Activated T-helper 1 cell treated with anti-CD3 and anti-CD28 coated beads, Interleukin-12 subunit alpha, Interleukin-12 subunit beta, Interleukin-2, Interleukin-4 antibody, amounts not matched to agents 30 ng/mL and 10 ng/mL and 1 ng/mL, durations not matched to agents 14 hours and 24 hours and 36 hours (primary cell): ENCODE measurements at regions not wholly inside any gene's neighbourhood (a gene's known extent, or its start where the extent isn't known, plus 50 kb on each side); places are given as distances from the start of the nearest gene placed in this dataset.
"Not testable (repeated sequence)": the region's sequence is repeated elsewhere in the genome, so short reads cannot be mapped to it uniquely, and the experiment has no call there.

Experiments
- DNase-seq: peaks from one replicate; pipeline ENCODE4 v3.0.0; 2021; ENCODE audit warnings: low spot score
- H3K27ac Mint-ChIP-seq: one replicate; pipeline ENCODE4 v1.8.0; 2021; ENCODE audit warnings: mild to moderate bottlenecking, mixed read lengths
- H3K27me3 Mint-ChIP-seq: one replicate; pipeline ENCODE4 v1.8.0; 2022; ENCODE audit warnings: mild to moderate bottlenecking, moderate library complexity, mixed read lengths; ENCODE audit not compliant: insufficient read depth
- H3K36me3 Mint-ChIP-seq: one replicate; pipeline ENCODE4 v1.8.0; 2021; ENCODE audit warnings: low read depth, mixed read lengths
- H3K4me1 Mint-ChIP-seq: one replicate; pipeline ENCODE4 v1.8.0; 2021; ENCODE audit warnings: low read depth, mixed read lengths
- H3K4me3 Mint-ChIP-seq: one replicate; pipeline ENCODE4 v1.8.0; 2021; ENCODE audit warnings: mild to moderate bottlenecking, moderate library complexity, mixed read lengths
- H3K9me3 Mint-ChIP-seq: one replicate; pipeline ENCODE4 v1.8.0; 2021; ENCODE audit warnings: mixed read lengths
- intact Hi-C: fragments of 100-400 bp; cut with micrococcal nuclease; formaldehyde crosslinking; loops from one replicate; pipeline ENCODE4 v1.15.1; 2024

- Mint-ChIP-seq H3K4me3 (no peak overlapping the region), H3K9me3 (peaks cover 12% of the 10 kb centered on the region), H3K36me3 (no peaks in the 10 kb centered on the region), H3K4me1 (no peaks in the 10 kb centered on the region), H3K27me3 (peaks cover 21% of the 10 kb centered on the region), H3K27ac (no peak overlapping the region)
- DNase-seq = no peak
- intact Hi-C loops = no loop called here
These were observed 285.3 kb downstream of the SV2B start for GRCh38 chr15:91385311-91385710.

DNA sequence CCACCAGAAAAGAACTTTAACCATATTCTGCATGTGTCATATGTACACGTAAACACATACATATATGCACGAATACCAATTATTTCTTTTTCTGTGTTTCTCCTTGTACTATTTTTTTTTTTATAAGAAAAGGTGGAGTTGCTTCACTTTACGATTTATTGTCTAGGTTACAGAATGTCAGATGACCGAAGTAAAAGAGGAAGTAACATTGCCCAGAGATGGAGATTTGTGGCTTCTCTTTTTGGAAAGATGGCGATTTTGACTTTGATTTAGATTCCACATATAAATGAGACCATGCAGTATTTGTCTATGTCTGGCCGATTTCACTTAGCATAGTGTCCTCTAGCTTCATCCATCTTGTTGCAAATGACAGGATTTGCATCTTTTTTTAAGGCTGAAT is 293.1 kb downstream of the SV2B start:
- no peak overlapping the region for H3K27ac Mint-ChIP-seq
- H3K4me1 Mint-ChIP-seq = no peaks in the 10 kb centered on the region
- peaks cover 3% of the 10 kb centered on the region for H3K9me3 Mint-ChIP-seq
- no peak overlapping the region for H3K4me3 Mint-ChIP-seq
- H3K36me3 Mint-ChIP-seq = no peaks in the 10 kb centered on the region
- H3K27me3 Mint-ChIP-seq = peaks cover 17% of the 10 kb centered on the region
- DNase-seq = no peak
- intact Hi-C loops = no loop called here

DNA sequence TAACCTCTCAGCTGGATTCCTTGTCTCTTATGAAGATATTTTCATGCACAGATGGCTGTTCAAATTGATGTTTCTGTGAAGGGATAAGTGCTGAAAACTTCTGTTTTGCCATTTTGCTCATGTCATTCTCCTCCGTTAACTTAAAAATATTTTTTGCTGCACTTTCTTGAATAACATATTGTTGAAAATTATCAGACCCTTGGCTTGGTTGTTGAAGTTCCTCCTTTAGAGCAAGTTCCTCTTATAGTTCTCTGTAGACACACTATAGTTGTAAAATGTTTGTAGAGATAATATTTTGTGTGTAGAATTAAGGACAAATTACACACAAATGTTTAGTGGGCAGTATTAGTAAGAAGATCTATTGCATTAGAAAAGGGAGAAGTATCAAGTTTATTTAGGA is 300.4 kb downstream of the SV2B start:
- DNase-seq = no peak
- intact Hi-C loops = no loop called here
- Mint-ChIP-seq H3K27ac (no peak overlapping the region), H3K4me3 (no peak overlapping the region), H3K27me3 (peaks cover 3% of the 10 kb centered on the region), H3K9me3 (peaks cover 4% of the 10 kb centered on the region), H3K36me3 (no peaks in the 10 kb centered on the region), H3K4me1 (no peaks in the 10 kb centered on the region)

DNA sequence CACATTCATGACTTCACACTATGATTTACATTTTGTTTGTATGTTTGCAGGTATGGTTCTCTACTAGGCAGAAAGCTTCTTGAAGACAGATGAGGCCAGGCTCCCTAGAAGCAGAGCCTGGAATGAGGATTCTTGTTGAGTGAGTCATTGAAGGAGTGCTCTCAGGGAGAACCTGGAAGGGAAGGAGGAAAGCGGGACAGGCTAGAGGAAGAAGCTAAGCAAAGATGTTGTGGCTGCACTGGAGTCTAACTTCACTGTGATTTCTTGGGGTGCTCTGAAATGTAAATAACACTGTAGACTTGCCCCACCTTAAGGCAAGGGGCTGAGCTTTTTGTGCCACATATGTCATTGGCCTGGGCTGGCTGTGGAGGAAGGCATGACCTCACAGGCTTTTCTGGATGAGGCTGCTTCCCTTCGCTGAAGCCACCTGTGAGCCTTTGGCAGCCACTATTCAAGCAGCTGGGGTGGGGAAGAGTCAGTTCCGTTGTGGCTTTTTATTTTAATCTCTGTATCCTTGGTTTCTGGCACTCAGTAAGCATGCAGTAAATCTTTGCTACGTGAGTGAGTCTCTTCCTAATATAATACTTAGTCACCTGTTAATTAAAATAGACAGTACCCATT is 307.3 kb downstream of the SV2B start:
- Mint-ChIP-seq H3K4me1 (peaks cover 11% of the 10 kb centered on the region), H3K4me3 (no peak overlapping the region), H3K36me3 (no peaks in the 10 kb centered on the region), H3K27ac (no peak overlapping the region), H3K9me3 (peaks cover 7% of the 10 kb centered on the region), H3K27me3 (no peaks in the 10 kb centered on the region)
- intact Hi-C loops = no loop called here
- DNase-seq = no peak

DNA sequence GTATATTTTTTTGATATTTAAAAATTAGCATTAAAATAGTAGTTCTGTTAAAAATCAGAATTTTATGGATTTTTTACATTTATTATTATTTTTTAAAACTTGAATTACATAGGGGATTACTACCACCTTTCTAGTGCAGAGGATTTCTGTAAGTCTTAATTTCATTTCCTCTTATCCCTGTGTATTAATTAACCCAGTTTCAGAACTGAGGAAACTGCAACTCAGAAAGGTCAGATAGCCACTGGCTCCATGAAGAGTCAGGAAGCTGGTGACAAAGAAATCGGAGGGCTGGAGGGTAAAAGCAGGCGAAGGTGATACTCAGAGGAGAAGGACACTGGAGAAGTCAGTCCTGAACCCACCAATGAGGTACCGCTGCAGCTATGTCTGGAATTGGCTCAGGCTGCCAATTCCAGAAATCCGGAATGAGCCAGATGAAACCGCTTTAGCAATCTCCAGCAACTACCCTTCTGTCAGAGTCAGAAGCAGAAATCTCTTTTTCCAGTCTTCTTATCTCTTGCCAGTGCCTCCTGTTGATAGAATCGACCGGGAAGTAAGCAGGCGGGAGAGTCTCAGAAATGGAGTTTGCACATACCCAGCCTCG is 308.5 kb downstream of the SV2B start:
- H3K4me3 Mint-ChIP-seq = no peak overlapping the region
- no peak overlapping the region for H3K27ac Mint-ChIP-seq
- no peaks in the 10 kb centered on the region for H3K27me3 Mint-ChIP-seq
- DNase-seq = no peak
- no peaks in the 10 kb centered on the region for H3K36me3 Mint-ChIP-seq
- H3K4me1 Mint-ChIP-seq = peaks cover 11% of the 10 kb centered on the region
- intact Hi-C loops = no loop called here
- H3K9me3 Mint-ChIP-seq = peaks cover 9% of the 10 kb centered on the region

GRCh38 chr15:91409387-91409786 is 309.3 kb downstream of the SV2B start:
- intact Hi-C loops = no loop called here
- H3K27ac Mint-ChIP-seq = no peak overlapping the region

GRCh38 chr15:91411586-91411985 is 311.5 kb downstream of the SV2B start:
- Mint-ChIP-seq H3K27me3 (peaks cover 7% of the 10 kb centered on the region), H3K4me3 (no peak overlapping the region), H3K36me3 (no peaks in the 10 kb centered on the region), H3K27ac (no peak overlapping the region), H3K4me1 (peaks cover 11% of the 10 kb centered on the region), H3K9me3 (peaks cover 9% of the 10 kb centered on the region)
- intact Hi-C loops = no loop called here
- no peak for DNase-seq

More at GRCh38 chr15:91409387-91409786, 309.3 kb downstream of the SV2B start:
- Mint-ChIP-seq H3K36me3 (no peaks in the 10 kb centered on the region), H3K4me3 (no peak overlapping the region), H3K4me1 (peaks cover 11% of the 10 kb centered on the region), H3K9me3 (peaks cover 9% of the 10 kb centered on the region), H3K27me3 (peaks cover 4% of the 10 kb centered on the region)
- no peak for DNase-seq

DNA sequence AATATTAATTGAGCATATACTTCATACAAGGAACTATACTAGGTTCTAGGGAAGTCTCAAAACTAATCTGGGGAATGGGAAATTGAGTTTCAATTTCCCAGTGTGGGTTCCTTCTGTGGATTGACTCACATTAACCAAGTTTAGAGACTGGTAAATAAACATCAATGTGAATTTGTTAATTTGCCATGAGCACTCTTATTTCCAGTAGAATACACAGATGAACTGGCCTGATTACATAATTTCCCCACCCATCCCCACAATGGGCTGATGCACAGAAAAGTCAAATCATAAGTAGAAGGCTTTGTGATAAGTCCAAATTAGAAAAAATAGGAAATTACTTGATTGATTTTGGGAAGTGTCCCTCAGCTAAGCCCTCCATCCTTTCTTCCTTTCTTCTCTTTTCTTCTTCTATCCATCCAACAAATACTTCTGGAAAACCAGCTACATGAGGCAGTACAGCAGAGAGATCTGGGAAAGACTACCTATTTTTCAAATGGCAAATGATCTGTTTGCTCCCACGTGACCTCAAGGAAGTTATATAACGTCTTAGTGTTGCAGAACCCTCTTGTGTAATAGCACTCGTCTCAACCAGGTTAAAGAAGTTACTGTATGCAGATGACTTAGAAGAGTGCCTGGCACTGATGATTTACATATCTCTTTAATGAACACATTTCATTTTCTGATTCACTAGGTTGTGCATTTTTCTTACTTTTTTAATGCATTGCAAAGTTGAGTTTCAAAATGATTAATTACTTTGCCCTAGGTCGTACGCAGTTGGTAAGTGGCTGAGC is 312.3 kb downstream of the SV2B start:
- Mint-ChIP-seq H3K27me3 (peaks cover 7% of the 10 kb centered on the region), H3K4me3 (no peak overlapping the region), H3K9me3 (peaks cover 9% of the 10 kb centered on the region), H3K36me3 (no peaks in the 10 kb centered on the region), H3K4me1 (peaks cover 6% of the 10 kb centered on the region), H3K27ac (no peak overlapping the region)
- intact Hi-C loops = no loop called here
- no peak for DNase-seq

- no peak overlapping the region for H3K27ac Mint-ChIP-seq
- no peaks in the 10 kb centered on the region for H3K4me1 Mint-ChIP-seq
- H3K9me3 Mint-ChIP-seq = peaks cover 9% of the 10 kb centered on the region
- intact Hi-C loops = no loop called here
- no peak overlapping the region for H3K4me3 Mint-ChIP-seq
- H3K27me3 Mint-ChIP-seq = peaks cover 11% of the 10 kb centered on the region
- no peaks in the 10 kb centered on the region for H3K36me3 Mint-ChIP-seq
- DNase-seq = no peak
These were observed 313.1 kb downstream of the SV2B start for GRCh38 chr15:91413142-91413541.

DNA sequence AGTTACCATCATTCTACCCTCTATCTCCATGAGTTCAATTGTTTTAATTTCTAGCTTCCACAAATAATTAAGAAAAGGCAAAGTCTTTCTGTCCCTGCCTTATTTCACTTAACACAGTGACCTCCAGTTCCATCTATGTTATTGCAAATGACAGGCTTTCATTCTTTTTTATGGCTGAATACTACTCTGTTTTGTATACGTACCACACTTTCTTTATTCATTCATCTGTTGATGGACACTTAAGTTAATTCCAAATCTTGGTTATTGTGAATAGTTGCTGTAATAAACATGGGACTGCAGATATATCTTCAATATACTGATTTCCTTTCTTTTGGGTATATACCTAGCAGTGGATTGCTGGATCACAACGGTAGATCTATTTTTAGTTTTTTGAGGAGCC is 314.1 kb downstream of the SV2B start:
- no peaks in the 10 kb centered on the region for H3K36me3 Mint-ChIP-seq
- peaks cover 12% of the 10 kb centered on the region for H3K27me3 Mint-ChIP-seq
- DNase-seq = no peak
- no peak overlapping the region for H3K4me3 Mint-ChIP-seq
- H3K4me1 Mint-ChIP-seq = no peaks in the 10 kb centered on the region
- no peak overlapping the region for H3K27ac Mint-ChIP-seq
- peaks cover 9% of the 10 kb centered on the region for H3K9me3 Mint-ChIP-seq
- intact Hi-C loops = no loop called here

- DNase-seq, H3K27ac Mint-ChIP-seq, intact Hi-C loops: not testable (repeated sequence)
These were observed 315.2 kb downstream of the SV2B start for GRCh38 chr15:91415258-91415657.

GRCh38 chr15:91420689-91421088 is 320.6 kb downstream of the SV2B start:
- Mint-ChIP-seq H3K27me3 (peaks cover 14% of the 10 kb centered on the region), H3K36me3 (no peaks in the 10 kb centered on the region), H3K27ac (no peak overlapping the region), H3K9me3 (peaks cover 10% of the 10 kb centered on the region), H3K4me3 (no peak overlapping the region), H3K4me1 (peaks cover 31% of the 10 kb centered on the region)
- no peak for DNase-seq
- intact Hi-C loops = loop anchor here (10.0 kb wide), 1 partner anchor 116 kb away; no protein-coding TSS in a partner anchor

More at GRCh38 chr15:91415258-91415657, 315.2 kb downstream of the SV2B start:
- H3K4me3 Mint-ChIP-seq, H3K36me3 Mint-ChIP-seq, H3K9me3 Mint-ChIP-seq, H3K4me1 Mint-ChIP-seq: not testable (repeated sequence)
- H3K27me3 Mint-ChIP-seq = peaks cover 18% of the 10 kb centered on the region

- Mint-ChIP-seq H3K36me3 (no peaks in the 10 kb centered on the region), H3K4me1 (peaks cover 37% of the 10 kb centered on the region), H3K4me3 (no peak overlapping the region), H3K27me3 (peaks cover 9% of the 10 kb centered on the region), H3K9me3 (peaks cover 10% of the 10 kb centered on the region), H3K27ac (no peak overlapping the region)
- intact Hi-C loops = loop anchor here (10.0 kb wide), 1 partner anchor 118 kb away; no protein-coding TSS in a partner anchor
- peak; percentile 15 for DNase-seq
These were observed 322.7 kb downstream of the SV2B start for GRCh38 chr15:91422797-91423196.
